ENCODE measurements at regions not wholly inside any gene's neighbourhood (a gene's known extent, or its start where the extent isn't known, plus 50 kb on each side); places are given as distances from the start of the nearest gene placed in this dataset.

DNA sequence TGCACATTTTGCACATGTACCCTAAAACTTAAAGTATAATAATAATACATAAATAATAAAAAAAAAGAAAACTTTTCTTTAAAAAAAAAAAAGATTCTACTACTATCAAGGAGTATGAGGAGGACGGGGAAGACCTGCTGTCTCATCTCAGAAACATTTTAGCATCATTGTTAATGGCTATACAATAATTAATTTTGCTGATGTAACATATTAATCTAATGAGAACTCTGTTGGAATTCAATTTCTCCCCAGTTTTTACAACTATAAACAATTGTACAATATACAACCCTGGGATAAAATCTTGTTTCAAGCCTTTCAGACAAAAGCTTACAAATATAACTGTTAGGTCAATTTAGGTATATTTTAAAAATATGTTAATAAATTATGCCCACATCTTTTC is 139.0 kb upstream of the GRIN3A start:
- TF ChIP-seq, protein P1, sequence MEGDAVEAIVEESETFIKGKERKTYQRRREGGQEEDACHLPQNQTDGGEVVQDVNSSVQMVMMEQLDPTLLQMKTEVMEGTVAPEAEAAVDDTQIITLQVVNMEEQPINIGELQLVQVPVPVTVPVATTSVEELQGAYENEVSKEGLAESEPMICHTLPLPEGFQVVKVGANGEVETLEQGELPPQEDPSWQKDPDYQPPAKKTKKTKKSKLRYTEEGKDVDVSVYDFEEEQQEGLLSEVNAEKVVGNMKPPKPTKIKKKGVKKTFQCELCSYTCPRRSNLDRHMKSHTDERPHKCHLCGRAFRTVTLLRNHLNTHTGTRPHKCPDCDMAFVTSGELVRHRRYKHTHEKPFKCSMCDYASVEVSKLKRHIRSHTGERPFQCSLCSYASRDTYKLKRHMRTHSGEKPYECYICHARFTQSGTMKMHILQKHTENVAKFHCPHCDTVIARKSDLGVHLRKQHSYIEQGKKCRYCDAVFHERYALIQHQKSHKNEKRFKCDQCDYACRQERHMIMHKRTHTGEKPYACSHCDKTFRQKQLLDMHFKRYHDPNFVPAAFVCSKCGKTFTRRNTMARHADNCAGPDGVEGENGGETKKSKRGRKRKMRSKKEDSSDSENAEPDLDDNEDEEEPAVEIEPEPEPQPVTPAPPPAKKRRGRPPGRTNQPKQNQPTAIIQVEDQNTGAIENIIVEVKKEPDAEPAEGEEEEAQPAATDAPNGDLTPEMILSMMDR (IDR thresholded peaks at IDR 0.05 in 4 of 5, conservative IDR thresholded peaks at IDR 0.05 in 1 of 5): no peak
- TF ChIP-seq POLR2A (IDR thresholded peaks at IDR 0.05): no peak
